Inflammatory macrophage treated with lipopolysaccharide for 4 hours (primary cell): ENCODE measurements at regions not wholly inside any gene's neighbourhood (a gene's known extent, or its start where the extent isn't known, plus 50 kb on each side); places are given as distances from the start of the nearest gene placed in this dataset.
"Not testable (repeated sequence)": the region's sequence is repeated elsewhere in the genome, so short reads cannot be mapped to it uniquely, and the experiment has no call there.

Source experiments
- DNase-seq: peaks from one replicate; pipeline ENCODE4 v3.0.0-alpha.2; 2020

- no peak for DNase-seq
These were observed 68.5 kb downstream of the CDC14C start for GRCh38 chr7:48992816-48993215.

DNA sequence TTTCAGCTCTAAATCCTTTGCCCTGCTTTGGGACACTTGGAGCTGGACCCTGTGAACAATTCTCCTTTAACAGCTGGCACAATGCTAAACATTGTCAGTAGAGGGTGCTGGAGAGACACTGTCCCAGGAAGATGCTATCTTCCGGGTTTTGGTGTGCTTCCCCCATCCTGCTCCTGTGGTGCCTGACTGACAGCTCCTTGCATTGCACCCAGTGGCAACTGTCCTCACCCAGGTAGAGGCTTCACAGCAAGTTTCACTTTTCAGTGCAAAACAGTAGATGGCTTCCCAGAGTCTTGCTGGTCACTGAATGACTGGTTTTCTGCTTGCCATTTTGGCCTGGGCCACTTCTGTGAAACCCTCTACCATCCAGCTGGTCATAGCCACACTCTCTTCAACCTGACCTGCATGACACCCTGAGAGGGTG lies 77.3 kb downstream of the CDC14C start:
- peak; percentile 43 for DNase-seq

- DNase-seq = no peak
These were observed 86.4 kb downstream of the CDC14C start for GRCh38 chr7:49010717-49011116.

DNA sequence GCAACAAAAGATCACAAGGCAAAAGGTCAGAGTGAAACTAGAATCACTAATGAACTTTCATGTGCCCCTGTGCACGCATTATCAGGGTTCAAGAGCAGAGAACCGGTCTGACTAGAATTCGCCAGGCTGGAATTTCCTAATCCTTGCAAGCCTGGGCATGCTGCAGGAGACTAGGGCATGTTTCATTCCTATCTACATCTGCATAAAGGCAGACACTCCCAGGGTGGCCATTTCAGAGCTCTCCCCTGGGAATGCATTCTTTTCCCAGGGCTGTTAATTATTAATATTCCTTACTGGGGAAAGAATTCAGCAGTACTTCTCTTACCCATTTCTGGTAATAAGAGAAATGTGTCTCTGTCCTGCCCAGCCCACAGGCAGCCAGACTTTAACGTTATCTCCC lies 90.5 kb downstream of the CDC14C start:
- DNase-seq = no peak

DNA sequence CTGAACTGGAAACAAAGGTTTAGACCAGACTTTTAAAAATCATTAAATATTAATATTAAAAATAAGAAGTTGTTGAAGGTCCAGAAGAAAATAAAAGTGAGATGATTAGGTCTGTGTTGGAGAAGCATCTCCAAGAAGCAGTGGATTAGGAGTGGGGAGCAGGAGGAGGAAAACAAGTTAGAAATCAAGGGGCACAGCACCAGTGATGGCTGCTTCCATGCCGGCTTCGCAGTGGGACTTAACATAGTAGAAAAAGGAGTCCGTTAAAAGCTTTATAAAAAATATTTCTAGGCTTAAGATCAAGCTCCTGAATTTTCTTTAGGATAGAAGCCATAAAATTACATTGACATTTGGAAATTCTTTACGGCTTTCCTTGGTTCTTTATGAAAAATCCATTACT lies 95.8 kb downstream of the CDC14C start:
- DNase-seq = no peak

- no peak for DNase-seq
These were observed 98.1 kb downstream of the CDC14C start for GRCh38 chr7:49022448-49022847.

- DNase-seq = no peak
These were observed 99.3 kb downstream of the CDC14C start for GRCh38 chr7:49023345-49024328.

DNA sequence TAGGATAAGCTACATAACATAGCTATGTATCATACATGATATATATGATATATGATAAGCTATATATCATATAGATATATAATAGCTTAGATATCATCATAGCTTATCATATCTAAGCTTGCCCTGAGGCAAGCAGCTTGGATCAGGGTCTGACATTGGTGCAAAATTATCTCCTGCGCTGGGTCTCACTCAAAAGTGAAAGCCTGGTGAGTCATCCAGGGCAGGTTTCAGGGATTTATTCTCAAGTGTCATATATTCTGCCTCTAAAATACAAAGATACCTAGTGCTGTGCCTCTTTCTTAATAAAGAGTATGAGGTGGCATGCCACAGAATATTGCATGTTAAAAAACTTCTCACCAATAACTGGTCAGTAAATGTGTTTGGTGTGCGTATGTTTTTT lies 105.9 kb downstream of the CDC14C start:
- DNase-seq = no peak

- DNase-seq = not testable (repeated sequence)
These were observed 108.8 kb downstream of the CDC14C start for GRCh38 chr7:49033140-49033539.

DNA sequence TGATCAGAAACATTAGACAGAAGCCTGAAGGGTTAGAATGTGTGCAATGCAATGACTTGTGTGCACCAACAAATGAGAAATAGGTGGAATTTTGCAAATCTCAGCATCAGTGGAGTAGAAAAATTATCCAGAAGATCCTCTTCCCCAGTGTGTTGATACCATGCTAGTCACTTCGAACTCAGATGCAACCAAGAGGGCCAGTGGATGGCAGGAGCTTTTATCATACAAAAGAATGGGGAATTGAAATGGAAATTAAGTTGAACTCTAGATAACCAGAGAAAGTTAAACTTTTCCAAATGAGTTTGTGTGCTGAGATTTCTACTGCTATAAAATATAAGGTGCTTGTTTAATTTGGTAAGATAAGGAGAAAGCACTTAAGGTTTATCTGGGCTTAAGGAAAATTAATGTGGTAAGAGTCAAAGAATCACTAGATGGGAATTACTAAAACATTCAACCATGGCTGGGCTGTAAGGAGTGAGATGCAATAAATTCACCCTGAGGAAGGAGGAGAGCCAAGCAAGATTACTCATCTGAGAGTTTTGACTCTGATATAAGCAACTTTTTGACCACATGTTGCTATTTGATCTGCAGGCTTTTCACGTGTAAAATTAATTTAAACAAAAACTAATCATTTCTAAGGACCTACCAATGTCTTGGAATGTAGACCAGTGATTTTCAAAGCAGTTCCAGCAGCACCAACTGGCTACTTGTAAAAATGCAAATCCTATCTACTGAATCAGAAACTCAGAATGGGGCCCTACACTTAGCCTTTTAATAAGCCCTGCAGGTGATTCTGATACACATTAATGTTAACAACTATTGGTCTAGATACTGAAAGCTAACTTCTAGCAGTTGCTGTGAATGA lies 113.2 kb downstream of the CDC14C start:
- DNase-seq = no peak

DNA sequence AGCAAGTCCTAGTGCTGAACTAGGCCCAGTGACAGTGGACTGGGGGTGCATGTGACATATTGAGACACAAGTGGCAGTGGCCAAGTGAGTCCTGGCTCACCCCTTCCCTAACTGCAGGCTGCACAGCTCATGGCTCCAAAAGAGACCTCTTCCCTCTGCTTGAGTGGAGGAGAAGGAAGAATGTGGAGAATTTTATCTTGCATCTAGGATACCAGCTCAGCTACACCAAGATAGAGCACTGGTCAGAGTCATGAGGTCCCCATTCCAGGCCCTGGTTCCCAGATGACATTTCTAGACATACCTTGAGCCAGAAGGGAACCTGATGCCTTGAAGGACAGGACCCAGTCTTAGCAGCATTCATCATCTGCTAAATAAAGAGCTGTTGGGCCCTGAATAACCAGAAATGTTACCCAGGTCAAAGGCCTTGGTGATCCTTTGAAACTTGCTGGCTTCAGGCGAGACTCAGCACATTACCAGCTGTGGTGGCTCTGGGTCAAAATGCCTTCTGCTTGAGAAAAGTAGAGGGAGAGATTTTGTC lies 114.5 kb downstream of the CDC14C start:
- DNase-seq = no peak

- no peak for DNase-seq
These were observed 136.4 kb downstream of the CDC14C start for GRCh38 chr7:49060743-49061142.

- no peak for DNase-seq
These were observed 150.2 kb downstream of the CDC14C start for GRCh38 chr7:49074538-49074937.

DNA sequence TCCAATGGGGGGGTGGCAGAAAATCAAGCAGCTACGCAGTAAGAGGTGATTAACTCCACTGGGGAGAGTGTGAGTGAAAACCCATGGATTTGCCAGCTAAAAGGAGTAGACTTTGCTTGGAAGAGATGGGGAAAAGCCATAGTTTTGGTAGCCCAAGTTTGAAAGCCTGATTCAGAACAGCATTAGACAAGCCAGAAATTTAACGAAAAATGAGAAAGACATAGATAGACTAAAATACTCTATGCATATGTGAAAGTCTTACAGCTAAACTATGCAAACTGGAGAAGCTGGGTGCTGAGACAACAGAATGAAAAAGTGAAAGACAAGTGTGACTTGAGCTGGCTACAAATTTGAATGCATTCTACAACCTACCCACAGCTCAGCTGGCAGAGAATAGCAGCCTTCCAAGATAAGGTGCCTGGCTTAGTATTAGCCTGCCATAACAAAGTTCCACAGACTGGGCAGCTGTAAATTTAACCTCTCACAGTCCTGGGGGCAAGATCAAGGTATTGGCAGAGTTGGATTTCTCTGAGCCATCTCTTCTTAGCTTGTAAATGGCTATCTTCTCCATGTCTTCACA lies 156.6 kb downstream of the CDC14C start:
- DNase-seq = no peak

GRCh38 chr7:49088017-49088416 lies 163.7 kb downstream of the CDC14C start:
- DNase-seq = no peak

GRCh38 chr7:49089717-49090116 lies 165.4 kb downstream of the CDC14C start:
- no peak for DNase-seq

DNA sequence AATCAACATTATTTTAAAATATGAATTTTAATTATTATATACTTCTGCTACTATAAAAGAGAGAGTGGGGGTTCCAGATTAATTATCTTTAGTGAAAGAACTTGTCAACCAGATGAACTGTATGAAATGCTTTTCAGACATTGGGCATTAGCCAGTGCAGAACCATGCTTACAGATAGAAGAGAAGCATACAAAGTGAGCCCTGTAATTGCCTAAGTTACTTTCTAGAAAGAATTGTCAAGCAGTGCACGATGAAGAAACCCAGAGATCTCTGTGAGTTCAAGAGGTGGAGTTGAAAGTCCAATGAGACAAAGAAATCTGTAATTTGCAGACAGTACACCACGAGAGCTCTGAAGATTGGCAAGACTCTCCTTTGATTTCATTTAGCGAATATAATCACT lies 166.7 kb downstream of the CDC14C start:
- DNase-seq = no peak

DNA sequence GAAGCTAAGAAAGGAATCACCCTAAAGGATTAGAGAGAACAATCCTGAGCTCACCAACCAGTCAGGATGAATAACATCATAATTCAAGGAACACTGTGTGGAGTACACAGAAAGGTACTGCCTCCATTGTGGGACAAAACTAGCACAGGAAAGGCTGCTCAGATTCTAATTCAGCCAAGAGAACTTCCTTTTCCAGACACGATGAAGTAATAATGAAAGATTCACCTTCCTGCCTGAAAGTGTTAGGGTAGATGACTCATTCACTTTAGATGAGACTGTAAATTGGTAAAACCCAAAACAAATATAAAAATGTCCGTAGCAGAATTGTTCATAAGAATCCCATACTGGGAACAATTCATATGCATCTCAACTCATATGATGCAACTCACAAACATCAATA lies 167.2 kb downstream of the CDC14C start:
- DNase-seq = no peak

GRCh38 chr7:49093218-49093617 lies 168.9 kb downstream of the CDC14C start:
- no peak for DNase-seq

- no peak for DNase-seq
These were observed 170.5 kb downstream of the CDC14C start for GRCh38 chr7:49094866-49095265.

DNA sequence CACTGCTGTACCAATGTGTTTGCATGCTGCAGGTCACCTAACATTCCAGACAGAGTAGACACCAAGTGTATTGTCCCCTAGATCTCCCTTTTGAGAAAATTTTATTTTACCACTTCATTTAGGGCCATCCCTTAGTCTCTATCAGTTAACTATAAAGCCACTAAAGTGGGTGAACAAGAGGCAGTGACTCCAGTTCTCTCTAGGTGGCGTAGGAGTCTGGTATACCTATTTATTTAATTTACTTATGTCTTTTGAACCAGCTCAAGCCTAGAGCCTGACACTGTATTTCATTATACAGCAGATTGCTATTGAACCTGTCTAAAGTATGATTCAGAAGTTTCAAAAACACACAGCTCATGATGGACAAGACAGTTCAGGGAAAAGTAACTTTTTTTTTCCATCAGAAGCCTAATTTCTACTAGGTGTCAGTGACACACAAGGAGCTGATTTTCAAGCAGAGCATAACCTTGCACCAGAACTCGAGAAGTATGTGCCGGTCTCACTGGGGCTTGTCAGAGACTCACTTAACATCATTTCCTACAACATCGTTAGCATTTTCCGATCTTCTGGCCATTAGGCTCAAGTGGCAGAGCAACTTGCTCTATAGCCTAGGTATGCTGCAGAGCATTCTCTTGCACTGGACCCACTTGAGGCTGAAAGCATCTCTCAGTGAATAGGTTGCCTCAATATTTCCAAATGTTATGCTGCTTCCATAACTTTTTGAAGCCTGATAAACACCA lies 175.4 kb downstream of the CDC14C start:
- DNase-seq = no peak
